ENCODE measurements at regions not wholly inside any gene's neighbourhood (a gene's known extent, or its start where the extent isn't known, plus 50 kb on each side); places are given as distances from the start of the nearest gene placed in this dataset.
"Not testable (repeated sequence)": the region's sequence is repeated elsewhere in the genome, so short reads cannot be mapped to it uniquely, and the experiment has no call there.

DNA sequence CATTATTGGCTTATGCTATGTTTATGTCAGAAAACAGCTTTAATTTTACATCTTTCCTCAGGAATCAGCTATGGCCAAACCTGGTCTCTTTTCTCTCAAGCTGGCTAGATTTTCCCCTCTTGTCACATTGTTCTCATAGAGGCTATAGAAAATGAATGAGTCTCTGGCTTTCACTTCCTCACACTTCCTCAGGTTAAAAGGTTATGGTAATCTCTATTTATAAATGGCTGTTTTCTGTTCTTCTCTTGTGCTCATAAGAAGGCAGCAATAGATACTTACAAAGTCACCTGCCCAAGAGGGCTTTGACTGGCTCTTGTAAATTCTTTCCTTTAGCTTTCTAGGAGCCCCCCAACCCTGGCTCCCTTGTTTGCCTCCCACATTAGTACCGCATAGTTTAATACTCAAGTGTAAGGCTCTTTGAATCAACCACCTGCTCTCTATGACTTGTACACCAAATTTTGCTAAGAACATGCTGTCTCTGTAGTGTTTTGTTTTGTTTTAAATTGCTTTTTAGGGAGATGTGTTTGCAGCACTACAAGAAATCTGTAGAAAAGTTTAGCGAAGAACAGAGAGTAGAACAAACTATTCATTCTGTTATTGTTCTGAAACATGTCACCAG lies 897.4 kb upstream of the CITED2 start:
- Mint-ChIP-seq H3K36me3 (ENCODE audit: low read depth, unreplicated experiment) (no peaks in the 10 kb centered on the region), H3K9me3 (ENCODE audit: unreplicated experiment) (no peaks in the 10 kb centered on the region), H3K27me3 (ENCODE audit: low read depth, unreplicated experiment) (no peaks in the 10 kb centered on the region), H3K4me3 (ENCODE audit: unreplicated experiment) (no peak overlapping the region), H3K4me1 (ENCODE audit: low read depth, unreplicated experiment) (no peaks in the 10 kb centered on the region), H3K27ac (ENCODE audit: unreplicated experiment) (no peak overlapping the region)
- H3K79me2 ChIP-seq (ENCODE audit: insufficient read depth, low read length): no peaks in the 10 kb centered on the region
- no peak overlapping the region for H3K4me2 ChIP-seq (ENCODE audit: low read length)
- no peak overlapping the region for H2AFZ ChIP-seq (ENCODE audit: low read depth, low read length)
- H3K9me3 ChIP-seq (ENCODE audit: insufficient read depth, low read depth, low read length): no peaks in the 10 kb centered on the region
- H3K27ac ChIP-seq (ENCODE audit: low read depth, low read length): no peak overlapping the region
- no peak overlapping the region for H3K9ac ChIP-seq (ENCODE audit: low read length)
- no peak for DNase-seq (ENCODE audit: low read depth)
- TF ChIP-seq EZH2 (IDR thresholded peaks at IDR 0.05; ENCODE audit: insufficient read depth, low read length): no peak
- TF ChIP-seq, protein P1, sequence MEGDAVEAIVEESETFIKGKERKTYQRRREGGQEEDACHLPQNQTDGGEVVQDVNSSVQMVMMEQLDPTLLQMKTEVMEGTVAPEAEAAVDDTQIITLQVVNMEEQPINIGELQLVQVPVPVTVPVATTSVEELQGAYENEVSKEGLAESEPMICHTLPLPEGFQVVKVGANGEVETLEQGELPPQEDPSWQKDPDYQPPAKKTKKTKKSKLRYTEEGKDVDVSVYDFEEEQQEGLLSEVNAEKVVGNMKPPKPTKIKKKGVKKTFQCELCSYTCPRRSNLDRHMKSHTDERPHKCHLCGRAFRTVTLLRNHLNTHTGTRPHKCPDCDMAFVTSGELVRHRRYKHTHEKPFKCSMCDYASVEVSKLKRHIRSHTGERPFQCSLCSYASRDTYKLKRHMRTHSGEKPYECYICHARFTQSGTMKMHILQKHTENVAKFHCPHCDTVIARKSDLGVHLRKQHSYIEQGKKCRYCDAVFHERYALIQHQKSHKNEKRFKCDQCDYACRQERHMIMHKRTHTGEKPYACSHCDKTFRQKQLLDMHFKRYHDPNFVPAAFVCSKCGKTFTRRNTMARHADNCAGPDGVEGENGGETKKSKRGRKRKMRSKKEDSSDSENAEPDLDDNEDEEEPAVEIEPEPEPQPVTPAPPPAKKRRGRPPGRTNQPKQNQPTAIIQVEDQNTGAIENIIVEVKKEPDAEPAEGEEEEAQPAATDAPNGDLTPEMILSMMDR (IDR thresholded peaks at IDR 0.05; ENCODE audit: insufficient read depth, low read depth, low read length): no peak
- no peaks in the 10 kb centered on the region for H3K36me3 ChIP-seq (ENCODE audit: insufficient read depth, low read length)
- no peaks in the 10 kb centered on the region for H4K20me1 ChIP-seq (ENCODE audit: insufficient read depth, low read length)
- H3K4me3 ChIP-seq (ENCODE audit: insufficient read depth, low read depth, low read length): no peak overlapping the region
- no peaks in the 10 kb centered on the region for H3K4me1 ChIP-seq (ENCODE audit: insufficient read depth, low read length)
- no peak for FAIRE-seq
- H3K27me3 ChIP-seq (ENCODE audit: insufficient read depth, low read length): no peaks in the 10 kb centered on the region

DNA sequence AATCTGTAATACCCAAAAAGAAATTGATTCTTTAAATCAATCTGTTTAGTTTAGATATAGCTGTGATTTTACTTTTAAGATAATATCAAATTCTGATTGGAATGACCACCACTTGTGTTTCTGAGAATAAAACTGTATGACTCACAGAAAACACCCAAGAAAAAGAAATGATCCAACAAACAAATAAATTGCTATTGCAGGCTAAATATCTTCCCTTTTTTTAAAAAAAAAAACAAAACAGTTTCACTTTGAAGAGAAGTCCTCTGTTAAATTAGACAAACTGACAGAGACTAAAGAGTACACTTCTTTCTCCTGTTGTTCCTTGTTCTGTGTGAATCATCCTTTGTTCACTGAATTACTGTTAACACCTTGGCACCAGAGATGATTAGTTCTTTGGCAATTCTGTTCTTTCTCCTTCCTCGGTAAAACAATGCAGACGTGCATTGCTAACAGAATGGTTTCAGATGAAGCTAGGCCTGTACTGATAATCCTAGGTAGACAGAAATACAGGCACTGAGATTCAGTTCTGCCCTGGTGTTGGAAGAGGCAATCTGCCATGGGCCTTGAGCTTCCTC lies 895.2 kb upstream of the CITED2 start:
- Histone ChIP-seq H3K27ac (ENCODE audit: low read depth, low read length) (no peak overlapping the region), H3K4me3 (ENCODE audit: insufficient read depth, low read depth, low read length) (no peak overlapping the region), H3K9ac (ENCODE audit: low read length) (no peak overlapping the region), H3K4me1 (ENCODE audit: insufficient read depth, low read length) (no peaks in the 10 kb centered on the region), H4K20me1 (ENCODE audit: insufficient read depth, low read length) (no peaks in the 10 kb centered on the region), H3K36me3 (ENCODE audit: insufficient read depth, low read length) (no peaks in the 10 kb centered on the region), H3K9me3 (ENCODE audit: insufficient read depth, low read depth, low read length) (no peaks in the 10 kb centered on the region), H3K4me2 (ENCODE audit: low read length) (peak overlapping the region; percentile 48), H3K79me2 (ENCODE audit: insufficient read depth, low read length) (no peaks in the 10 kb centered on the region), H2AFZ (ENCODE audit: low read depth, low read length) (peak overlapping the region; percentile 46), H3K27me3 (ENCODE audit: insufficient read depth, low read length) (no peaks in the 10 kb centered on the region)
- DNase-seq (ENCODE audit: low read depth) (peak; percentile 43), FAIRE-seq (peak; percentile 5)
- Mint-ChIP-seq H3K9me3 (ENCODE audit: unreplicated experiment) (no peaks in the 10 kb centered on the region), H3K4me3 (ENCODE audit: unreplicated experiment) (no peak overlapping the region), H3K27me3 (ENCODE audit: low read depth, unreplicated experiment) (no peaks in the 10 kb centered on the region), H3K27ac (ENCODE audit: unreplicated experiment) (peak overlapping the region; percentile 37), H3K36me3 (ENCODE audit: low read depth, unreplicated experiment) (no peaks in the 10 kb centered on the region), H3K4me1 (ENCODE audit: low read depth, unreplicated experiment) (no peaks in the 10 kb centered on the region)
- no peak for TF ChIP-seq EZH2 (IDR thresholded peaks at IDR 0.05; ENCODE audit: insufficient read depth, low read length)
- TF ChIP-seq, protein P1 (IDR thresholded peaks at IDR 0.05; ENCODE audit: insufficient read depth, low read depth, low read length): no peak

DNA sequence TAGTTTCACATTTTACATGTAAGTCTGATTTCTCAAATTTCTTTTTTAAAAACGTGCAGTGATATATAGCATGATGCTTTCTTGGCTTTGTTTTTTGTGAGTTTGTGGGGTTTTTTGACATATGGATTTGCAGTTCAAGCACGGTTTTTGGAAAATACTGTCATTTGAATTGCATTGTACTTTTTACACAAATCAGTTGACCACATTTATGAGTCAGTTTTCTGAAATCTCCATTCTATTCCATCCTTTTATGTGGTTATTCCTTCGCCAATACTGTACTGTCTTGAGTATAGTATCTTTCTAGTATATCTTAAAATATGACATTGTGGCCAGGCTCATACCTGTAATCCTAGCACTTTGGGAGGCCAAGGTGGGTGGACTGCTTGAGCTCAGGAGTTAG lies 890.0 kb upstream of the CITED2 start:
- Mint-ChIP-seq H3K9me3 (ENCODE audit: unreplicated experiment) (peaks cover 13% of the 10 kb centered on the region), H3K27me3 (ENCODE audit: low read depth, unreplicated experiment) (no peaks in the 10 kb centered on the region), H3K4me1 (ENCODE audit: low read depth, unreplicated experiment) (no peaks in the 10 kb centered on the region), H3K36me3 (ENCODE audit: low read depth, unreplicated experiment) (no peaks in the 10 kb centered on the region), H3K27ac (ENCODE audit: unreplicated experiment) (no peak overlapping the region), H3K4me3 (ENCODE audit: unreplicated experiment) (no peak overlapping the region)
- no peaks in the 10 kb centered on the region for H3K4me1 ChIP-seq (ENCODE audit: insufficient read depth, low read length)
- H3K27ac ChIP-seq (ENCODE audit: low read depth, low read length): no peak overlapping the region
- no peak overlapping the region for H3K4me3 ChIP-seq (ENCODE audit: insufficient read depth, low read depth, low read length)
- H3K9ac ChIP-seq (ENCODE audit: low read length): no peak overlapping the region
- TF ChIP-seq EZH2 (IDR thresholded peaks at IDR 0.05; ENCODE audit: insufficient read depth, low read length): no peak
- TF ChIP-seq, protein P1 (IDR thresholded peaks at IDR 0.05; ENCODE audit: insufficient read depth, low read depth, low read length): no peak
- no peaks in the 10 kb centered on the region for H3K36me3 ChIP-seq (ENCODE audit: insufficient read depth, low read length)
- FAIRE-seq (no peak), DNase-seq (ENCODE audit: low read depth) (peak; percentile 70)
- no peaks in the 10 kb centered on the region for H3K9me3 ChIP-seq (ENCODE audit: insufficient read depth, low read depth, low read length)
- H3K79me2 ChIP-seq (ENCODE audit: insufficient read depth, low read length): no peaks in the 10 kb centered on the region
- no peaks in the 10 kb centered on the region for H4K20me1 ChIP-seq (ENCODE audit: insufficient read depth, low read length)
- no peak overlapping the region for H2AFZ ChIP-seq (ENCODE audit: low read depth, low read length)
- H3K27me3 ChIP-seq (ENCODE audit: insufficient read depth, low read length): no peaks in the 10 kb centered on the region
- no peak overlapping the region for H3K4me2 ChIP-seq (ENCODE audit: low read length)

DNA sequence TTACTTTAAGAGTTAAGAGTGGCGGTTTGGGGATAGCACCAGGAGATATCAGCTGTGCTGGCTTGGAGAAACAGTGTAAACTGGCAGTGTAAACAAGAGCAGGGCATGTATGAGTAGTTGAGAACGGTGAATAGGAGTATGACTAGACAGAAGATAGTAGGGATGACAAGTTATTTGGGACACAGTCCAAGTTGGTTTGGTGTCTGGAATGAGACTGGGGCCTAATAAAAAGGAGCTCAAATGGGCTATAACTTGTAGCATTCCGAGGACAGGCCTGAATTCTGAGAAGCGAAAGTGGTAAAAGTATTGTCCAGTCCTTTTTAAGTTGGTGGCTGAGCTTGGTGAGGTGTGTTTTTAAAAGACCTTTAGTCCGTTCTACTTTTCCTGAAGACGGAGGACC lies 883.9 kb upstream of the CITED2 start:
- DNase-seq (ENCODE audit: low read depth): peak; percentile 11
- H3K9ac ChIP-seq (ENCODE audit: low read length): not testable (repeated sequence)

More for the DNA sequence above, 883.9 kb upstream of the CITED2 start:
- peaks cover 13% of the 10 kb centered on the region for H3K9me3 Mint-ChIP-seq (ENCODE audit: unreplicated experiment)
- H3K4me1 ChIP-seq (ENCODE audit: insufficient read depth, low read length); H4K20me1 ChIP-seq (ENCODE audit: insufficient read depth, low read length); H3K4me2 ChIP-seq (ENCODE audit: low read length); H3K4me3 ChIP-seq (ENCODE audit: insufficient read depth, low read depth, low read length); H3K79me2 ChIP-seq (ENCODE audit: insufficient read depth, low read length); H3K4me3 Mint-ChIP-seq (ENCODE audit: unreplicated experiment); H3K36me3 Mint-ChIP-seq (ENCODE audit: low read depth, unreplicated experiment); H3K36me3 ChIP-seq (ENCODE audit: insufficient read depth, low read length); H2AFZ ChIP-seq (ENCODE audit: low read depth, low read length); H3K9me3 ChIP-seq (ENCODE audit: insufficient read depth, low read depth, low read length); H3K27me3 ChIP-seq (ENCODE audit: insufficient read depth, low read length); H3K27ac ChIP-seq (ENCODE audit: low read depth, low read length); FAIRE-seq; H3K27ac Mint-ChIP-seq (ENCODE audit: unreplicated experiment); H3K4me1 Mint-ChIP-seq (ENCODE audit: low read depth, unreplicated experiment); H3K27me3 Mint-ChIP-seq (ENCODE audit: low read depth, unreplicated experiment): not testable (repeated sequence)
